Stimulated activated naive CD4-positive, alpha-beta T cell (primary cell): ENCODE measurements at regions not wholly inside any gene's neighbourhood (a gene's known extent, or its start where the extent isn't known, plus 50 kb on each side); places are given as distances from the start of the nearest gene placed in this dataset.
"Not testable (repeated sequence)": the region's sequence is repeated elsewhere in the genome, so short reads cannot be mapped to it uniquely, and the experiment has no call there.

Source experiments
- DNase-seq, 6 experiments: peaks; one replicate each; lab custom pipeline; 2025; lab: John Stamatoyannopoulos, UW

DNA sequence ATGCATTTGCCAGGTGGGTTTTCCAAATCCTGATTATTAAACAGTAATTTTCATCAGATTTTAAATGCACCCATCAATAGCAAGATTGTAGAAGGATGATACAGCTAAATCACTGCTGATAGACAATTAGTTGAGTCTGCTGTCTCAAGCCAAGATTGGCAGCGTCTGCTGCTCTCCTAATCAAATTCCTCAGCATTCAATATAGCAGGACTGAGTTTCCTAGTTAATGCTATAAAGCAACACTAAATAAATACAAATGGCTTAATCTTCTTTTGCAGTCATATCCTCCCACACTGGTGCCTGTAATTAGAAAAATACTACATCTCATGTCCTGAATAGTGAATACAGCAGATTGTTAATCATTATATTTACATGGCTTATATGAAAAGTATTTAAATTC is 1028.8 kb downstream of the ADGRL2 start:
- no peak for DNase-seq

DNA sequence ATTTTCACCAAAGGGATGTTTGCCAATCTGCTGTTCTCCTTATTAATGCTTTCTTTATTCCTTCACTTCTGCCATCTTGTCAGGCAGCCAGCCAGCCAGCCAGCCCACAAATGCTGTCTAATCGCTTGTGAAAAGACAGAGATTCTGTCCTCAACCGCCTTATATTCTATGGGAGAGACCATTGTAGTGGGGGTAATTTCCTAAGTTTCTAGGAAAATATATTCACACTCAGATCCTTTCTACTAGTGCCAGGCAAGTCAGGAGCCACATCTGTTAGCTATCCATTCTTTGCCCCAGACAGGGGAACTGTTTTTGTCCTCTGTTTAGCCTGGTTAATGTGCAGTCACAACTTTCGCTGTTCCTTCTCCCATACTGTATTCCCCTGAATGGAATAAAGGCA is 1023.1 kb downstream of the ADGRL2 start:
- DNase-seq = no peak

DNA sequence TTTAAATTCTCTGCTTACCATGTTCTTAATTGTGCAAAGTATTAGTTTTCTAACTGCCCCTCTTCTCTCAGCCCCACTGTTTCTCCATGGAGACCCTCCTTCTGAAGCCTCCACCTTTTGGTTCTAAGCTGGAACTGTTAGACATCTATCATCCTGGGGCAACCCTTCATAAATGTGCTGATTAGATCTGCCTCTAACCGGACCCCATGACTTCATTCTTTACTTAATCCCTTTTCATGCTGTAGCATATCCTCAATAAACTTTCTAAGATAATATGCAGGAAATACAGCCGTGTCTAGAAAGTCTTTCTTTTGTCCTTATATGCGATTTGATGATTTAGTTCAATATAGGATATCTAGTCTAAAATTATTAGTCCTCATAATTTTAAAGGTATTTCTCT is 1020.1 kb downstream of the ADGRL2 start:
- no peak for DNase-seq

DNA sequence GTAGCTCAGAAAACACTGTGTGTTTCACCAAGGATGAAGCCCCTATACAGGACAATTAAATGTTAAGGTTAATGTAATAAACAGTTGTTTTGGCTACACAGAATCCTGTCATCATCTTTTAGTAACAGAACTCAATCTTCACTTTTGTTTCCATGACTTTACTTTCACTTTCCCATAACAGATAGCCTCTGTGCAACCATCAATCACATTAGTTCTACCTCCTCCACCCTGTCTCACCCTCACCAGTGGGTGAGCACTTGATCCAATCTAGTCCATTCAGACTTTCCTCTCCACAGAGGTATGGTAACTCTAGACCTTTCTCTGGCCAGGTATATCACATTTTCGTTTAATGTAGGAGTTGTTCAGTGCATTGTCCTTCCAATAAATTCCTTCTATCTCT is 1018.5 kb downstream of the ADGRL2 start:
- no peak for DNase-seq

DNA sequence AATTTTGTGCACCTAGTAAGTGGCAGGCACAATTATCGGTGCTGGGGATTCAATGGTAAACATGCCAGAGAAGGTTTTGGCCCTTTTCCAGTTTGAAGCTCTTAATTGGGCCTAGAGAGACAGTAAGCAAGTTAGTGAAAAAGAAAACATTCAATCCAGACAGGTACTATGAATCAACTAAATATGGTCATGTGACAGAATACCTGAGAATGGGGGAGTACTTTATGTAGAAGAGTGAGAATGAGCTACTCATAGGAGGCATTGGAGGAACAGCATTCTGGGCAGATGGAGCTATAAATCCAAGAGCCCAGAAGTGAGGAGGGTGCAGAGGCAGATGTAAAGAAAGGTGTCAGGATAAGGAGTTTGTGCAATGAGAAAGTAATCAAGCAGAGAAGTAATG is 1017.9 kb downstream of the ADGRL2 start:
- no peak for DNase-seq

DNA sequence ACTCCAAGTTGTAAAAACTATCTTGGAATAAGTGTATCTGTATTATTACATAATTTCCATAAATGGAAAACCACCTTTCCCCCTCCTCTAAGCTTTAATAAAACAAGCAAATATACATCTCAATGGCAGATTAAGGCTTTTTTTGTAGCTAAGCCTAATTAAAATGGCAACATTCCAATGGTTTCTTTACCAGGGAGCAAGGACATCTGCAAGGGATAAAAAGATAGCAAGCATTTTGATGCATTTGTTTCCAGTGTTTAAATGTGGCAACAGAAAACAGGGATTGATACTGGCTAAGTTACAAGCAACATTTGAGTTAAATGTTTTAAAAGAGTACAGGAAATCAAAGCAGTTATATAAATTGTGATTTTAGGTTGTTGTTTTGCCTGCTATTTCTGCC is 1012.7 kb downstream of the ADGRL2 start:
- DNase-seq = no peak

DNA sequence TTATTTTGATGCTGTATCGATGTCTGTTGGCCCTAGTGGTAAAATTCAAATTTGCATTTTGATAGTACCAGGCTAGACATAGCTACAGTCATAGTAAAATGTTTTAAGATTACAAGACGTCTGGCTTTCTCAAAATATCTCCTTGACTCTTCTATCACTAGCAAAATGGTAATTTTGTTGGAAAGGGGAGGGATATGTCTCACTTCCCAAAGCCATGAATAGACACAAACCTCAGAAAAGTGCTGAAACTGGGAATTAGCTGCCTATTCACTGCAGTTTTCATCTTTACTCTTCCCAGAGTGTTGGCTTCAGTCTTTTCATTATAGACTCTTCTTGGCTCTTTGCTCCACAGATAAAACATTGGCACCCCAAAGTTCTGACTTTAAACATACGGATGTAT is 1009.9 kb downstream of the ADGRL2 start:
- no peak for DNase-seq

DNA sequence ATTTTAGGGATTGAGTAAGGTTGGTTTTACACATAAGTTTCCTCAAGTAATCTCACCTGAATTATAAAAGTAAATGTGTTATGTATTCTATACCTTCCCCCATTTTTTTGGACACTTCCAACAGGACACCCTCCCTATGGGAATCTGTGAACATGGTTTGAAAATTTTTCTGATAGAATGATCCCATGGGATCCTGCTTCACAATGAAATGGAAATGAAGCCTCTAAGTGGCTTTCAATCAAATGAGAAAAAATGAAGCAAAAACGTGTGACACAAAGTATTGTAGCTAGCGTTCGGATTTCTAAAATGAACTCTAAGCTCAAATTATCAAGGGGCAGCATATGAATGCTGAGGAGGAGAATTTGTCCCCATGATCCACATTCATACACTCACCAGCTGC is 1006.8 kb downstream of the ADGRL2 start:
- no peak for DNase-seq

DNA sequence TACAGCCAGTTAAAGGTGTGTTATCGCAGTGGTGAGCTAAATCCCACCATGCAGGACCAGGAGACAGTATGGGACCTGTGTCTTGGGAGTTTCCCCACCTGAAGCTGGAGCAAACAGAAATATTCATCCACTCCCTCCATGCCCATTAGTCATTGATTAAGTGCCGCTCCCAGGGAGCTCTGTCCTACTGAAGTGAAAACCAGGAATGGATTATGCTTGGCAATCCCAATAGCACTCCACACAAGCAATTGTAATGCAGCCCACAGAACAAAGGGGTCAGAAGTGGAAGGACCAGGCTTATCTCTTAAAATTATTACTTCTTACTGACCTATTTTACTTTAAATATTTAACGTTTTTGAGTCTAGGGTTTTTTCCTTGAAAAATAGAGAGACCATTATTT is 1005.4 kb downstream of the ADGRL2 start:
- DNase-seq = no peak

DNA sequence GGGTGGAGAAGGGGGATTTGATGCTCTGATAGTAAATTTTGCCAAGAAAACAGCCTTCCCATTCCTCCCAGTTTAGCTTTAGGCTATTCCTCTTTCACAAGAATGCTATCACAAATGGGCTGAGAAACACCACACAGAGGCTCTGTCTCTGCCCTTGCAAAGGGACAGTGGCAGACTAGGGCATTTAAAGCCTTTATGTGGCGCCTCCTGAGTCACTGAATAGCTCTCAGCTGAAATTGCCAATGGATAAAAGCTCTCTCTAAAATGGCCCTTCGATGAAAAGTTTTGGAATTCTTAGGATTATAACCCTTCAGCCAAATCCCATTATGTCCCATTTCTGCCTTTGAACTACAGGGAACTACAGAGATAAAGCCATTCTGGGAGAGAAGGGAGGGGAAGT is 1000.4 kb downstream of the ADGRL2 start:
- DNase-seq = no peak

DNA sequence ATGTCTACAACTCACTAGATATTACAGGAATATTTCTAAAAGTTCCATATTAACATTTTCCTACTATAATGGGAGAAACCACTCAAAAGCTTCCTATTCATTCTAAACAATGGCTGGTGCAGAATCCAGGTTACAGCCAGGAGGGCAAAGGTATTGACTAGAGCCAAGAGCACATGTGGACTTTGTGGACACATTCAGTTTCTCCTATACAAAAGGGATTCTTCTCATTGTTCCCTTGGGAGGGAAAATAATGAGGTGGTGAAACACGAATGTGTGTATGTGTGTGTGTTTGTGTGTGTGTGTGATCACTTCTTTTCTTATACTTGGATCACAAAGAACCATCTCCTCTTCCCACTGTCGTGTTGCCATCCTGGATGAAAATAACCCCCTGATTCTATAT is 1000.0 kb downstream of the ADGRL2 start:
- DNase-seq = no peak

DNA sequence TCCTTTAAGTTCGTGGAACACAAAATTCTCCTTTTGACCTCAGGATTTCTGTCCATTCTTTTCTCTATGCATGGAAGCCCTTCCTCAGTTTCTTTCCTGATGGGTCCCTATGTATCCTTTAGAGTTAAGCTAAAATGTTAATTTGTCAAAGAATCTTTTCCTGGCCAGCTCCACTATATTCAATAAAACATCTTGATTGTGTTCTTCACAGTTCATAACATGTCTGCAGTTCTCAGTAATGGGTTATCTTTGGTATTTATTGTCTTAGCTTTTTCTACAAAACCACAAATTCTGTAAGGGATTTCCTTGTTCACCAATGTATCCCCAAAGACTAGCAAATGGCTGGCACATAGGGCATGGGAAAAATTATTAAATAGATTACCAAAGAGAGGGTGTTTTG is 998.5 kb downstream of the ADGRL2 start:
- DNase-seq = no peak

DNA sequence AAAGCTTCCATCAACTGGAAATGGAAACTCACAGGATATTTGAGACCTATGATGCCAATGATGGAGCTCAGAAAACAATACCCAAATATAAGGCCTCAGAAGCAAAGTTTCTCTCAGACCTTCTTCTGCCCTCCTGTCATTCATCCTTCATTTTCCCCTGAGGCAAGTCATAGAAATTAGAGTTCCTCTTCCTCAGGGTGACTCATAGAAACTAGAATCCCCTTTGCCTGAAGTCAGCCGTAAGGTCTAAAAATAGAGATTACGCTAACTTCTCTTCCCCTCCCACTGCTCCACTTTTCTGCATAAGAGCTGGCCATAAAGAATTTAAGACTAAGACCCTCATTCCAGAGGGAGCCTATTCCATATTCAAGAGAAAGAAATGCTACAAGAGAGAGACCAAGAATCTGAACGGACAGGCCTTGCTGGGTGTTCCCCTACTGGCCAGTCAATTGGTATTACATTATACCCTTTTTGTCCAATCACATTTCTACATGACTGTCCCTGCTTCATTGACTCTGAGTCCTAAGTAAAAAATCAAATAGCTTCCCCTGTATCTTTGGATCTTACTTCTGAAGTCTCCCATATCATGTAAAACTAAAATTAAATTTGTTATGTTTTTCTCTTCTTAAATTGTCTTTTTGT is 994.9 kb downstream of the ADGRL2 start:
- DNase-seq = no peak

DNA sequence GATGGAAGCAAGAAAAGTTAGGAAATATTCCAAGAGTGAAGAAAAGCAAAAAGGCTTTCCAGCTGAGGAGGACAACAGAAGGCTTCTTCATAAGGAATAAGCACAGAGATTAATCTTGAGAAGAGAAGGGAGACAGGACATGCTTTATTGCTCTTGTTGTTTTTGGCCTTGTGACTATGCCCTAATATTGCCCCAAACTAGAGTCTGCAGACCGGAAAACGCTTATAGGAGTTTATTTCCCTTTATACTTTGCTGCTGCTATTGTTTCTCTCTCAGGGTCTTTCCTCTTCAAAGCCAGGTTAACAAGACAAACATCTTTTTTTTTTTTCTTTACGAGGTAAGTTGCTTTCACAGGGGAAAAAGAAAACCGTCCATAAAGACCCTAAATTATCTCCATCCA is 991.4 kb downstream of the ADGRL2 start:
- no peak for DNase-seq

DNA sequence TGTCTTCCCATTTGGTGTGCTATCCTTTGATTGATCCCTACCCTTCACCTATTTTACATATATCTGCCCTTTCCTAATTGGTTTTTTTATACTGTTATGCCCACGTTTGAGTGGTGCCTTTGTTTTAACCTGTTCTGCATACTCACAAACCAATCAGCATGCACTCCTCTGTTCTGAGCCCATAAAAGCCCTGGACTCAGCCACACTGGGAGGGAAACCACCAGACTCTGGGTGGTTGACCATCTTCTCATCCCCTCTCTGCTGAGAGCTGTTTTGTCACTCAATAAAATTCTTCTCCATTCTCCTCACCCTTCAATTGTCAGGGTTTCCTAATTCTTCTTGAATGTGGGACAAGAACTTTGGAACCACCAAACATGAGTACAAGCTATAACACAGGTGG is 989.8 kb downstream of the ADGRL2 start:
- no peak for DNase-seq

DNA sequence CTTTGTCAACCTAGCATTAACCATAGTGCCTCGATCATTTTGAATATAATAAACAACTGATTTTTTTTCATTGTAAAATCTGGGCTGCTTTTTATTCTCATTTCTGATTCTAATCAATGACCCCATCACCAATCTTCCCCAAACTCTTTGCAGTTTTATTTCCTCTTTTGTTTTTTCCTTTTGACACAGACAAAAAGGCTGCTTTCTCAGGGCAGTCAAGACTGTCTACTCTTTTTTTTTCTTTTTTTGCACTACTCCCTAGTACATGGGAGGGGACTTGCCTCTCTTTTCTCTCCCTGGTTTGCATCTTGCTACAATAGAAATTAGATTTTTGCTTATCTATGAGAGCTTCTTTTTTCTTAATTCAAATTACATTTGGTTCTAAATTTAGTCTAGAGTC is 987.9 kb downstream of the ADGRL2 start:
- DNase-seq = no peak

DNA sequence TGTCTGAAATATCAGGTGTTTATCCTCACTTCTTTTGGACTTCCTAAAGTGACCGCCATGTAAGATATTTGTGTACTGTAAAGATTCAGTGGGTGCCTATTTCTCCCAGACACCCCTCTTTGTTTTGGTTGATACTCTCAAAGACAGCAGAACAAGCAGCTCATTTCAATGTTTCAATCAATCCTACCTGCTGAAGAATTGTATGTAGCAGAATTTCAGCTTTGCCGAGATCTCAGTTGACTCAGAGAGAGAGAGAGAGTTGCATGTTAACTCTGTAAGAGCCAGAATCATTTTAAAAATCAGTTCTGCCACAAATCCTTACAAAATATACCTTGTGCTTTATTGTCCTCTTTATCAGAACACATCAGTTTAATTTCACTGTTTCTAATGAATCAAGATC is 987.3 kb downstream of the ADGRL2 start:
- no peak for DNase-seq

DNA sequence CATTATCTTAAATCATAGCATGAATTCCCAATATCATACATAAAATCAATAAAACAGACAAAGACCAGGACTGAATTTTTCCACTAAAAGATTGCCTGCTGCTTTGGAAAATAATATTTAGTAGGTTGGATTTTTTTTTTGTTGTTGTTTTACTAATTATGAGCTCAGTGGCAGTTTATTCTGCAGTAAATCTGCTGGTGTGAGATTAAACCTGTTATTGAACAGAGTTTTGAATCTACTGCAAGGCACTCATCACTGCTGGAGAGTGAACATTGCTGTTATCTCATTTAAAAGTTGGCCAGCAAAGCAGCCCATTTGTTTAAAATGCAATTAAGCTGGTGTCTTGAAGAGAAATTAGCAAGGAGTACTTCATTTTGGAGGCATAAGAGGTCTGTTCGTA is 986.1 kb downstream of the ADGRL2 start:
- no peak for DNase-seq

DNA sequence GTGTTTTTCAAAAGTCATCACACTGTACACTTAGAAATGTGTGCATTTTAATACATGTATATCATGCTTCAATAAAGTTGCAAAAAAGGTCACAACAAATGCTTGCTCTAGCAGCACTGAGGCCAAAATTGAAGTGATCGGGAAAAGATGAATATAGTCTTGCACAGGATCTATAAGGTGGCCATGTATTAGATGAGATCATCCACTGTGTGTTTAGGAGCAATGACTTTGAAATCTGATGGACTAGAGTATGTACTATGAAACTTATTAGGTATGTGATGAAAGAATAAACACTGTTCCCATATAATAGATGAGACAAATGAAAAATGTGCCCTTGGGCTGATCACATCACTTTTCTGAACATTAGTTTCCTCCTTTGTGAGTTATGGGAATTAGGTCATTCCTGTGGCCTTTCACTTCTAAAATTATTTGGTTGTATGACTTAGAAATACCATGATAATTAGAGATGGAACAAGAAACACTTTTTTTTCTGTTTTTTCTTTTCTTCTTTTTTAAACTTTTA is 984.6 kb downstream of the ADGRL2 start:
- DNase-seq = no peak

DNA sequence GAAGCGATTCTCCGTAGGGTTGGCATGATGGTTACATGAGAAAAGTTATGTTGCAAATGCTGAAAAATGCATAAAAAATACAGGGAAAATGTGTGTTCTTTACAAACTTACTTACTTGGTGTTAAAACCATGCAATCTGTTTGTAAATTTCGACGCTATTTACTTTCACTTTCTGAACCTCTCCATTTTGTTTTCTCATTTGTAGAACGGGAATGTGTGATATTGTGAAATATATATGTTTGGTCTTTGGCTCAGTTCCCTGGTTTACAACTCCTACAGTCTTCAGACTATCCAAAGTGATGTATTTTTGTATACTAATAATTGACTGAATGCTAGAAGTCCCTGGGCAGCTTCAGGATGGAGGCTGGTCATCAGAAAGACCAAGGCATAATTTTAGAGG is 982.3 kb downstream of the ADGRL2 start:
- no peak for DNase-seq

DNA sequence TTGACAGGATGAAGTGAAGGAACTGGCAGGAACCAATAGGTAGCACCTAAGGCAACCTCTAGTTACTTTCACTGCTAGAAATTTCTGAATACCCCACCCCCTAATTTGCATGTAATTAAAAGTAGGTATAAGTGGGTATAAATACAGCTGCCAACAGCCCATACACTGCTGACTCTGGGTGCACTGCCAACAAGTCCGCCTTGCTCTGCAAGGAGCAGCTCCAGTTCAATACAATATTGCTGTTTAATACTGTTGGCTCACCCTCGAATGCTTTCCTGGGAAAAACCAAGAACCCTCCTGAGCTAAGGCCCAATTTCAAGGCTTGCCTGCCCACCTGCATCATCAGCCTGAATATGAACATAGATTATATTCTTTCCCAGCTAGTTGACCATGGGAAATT is 981.9 kb downstream of the ADGRL2 start:
- DNase-seq = no peak

DNA sequence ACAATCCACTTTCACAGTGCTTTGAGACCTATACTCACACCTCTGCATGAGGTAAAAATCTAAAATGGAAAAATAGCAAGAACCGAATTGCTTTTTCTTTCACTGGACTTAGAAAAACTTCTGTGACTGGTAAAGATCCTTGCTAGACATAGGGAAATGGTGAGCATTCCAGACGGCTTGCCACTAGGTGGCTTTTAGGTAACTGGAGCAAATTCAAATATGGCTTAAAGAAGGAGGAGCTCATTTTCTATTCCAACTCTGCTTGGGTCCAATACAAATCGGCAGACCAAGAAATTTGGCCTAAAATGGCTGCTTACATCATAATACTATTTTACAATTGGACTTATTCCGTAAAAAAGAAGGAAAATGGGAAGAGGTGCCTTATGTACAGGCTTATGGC is 977.9 kb downstream of the ADGRL2 start:
- no peak for DNase-seq

DNA sequence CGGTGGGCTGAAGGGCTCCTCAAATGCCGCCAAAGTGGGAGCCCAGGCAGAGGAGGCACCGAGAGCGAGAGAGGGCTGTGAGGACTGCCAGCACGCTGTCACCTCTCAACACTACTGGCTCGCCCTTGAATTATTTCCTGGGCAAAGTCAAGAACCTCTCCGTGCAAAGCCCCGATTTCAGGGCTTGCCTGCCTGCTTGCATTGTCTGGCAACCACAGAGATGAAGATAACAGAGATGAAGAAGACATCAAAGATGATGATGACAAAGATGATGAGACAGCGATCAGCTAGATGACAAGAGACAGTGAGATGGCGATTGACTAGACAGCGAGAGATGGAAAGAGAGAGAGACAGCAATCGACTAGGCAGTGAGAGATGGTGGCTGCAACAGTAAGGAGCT is 976.5 kb downstream of the ADGRL2 start:
- no peak for DNase-seq

DNA sequence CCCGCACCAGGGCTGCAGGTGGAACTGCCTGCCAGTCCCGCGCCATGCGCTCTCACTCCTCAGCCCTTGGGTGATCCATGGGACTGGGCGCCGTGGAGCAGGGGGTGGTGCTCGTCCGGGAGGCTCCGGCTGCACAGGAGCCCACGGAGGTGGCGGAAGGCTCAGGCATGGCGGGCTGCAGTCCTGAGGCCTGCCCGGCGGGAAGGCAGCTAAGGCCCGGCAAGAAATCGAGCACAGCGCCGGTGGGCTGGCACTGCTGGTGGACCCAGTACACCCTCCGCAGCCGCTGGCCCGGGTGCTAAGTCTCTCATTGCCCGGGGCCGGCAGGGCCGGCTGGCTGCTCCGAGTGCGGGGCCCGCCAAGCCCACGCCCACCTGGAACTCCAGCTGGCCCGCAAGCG is 976.0 kb downstream of the ADGRL2 start:
- not testable (repeated sequence) for DNase-seq
